ENCODE measurements at regions not wholly inside any gene's neighbourhood (a gene's known extent, or its start where the extent isn't known, plus 50 kb on each side); places are given as distances from the start of the nearest gene placed in this dataset.

DNA sequence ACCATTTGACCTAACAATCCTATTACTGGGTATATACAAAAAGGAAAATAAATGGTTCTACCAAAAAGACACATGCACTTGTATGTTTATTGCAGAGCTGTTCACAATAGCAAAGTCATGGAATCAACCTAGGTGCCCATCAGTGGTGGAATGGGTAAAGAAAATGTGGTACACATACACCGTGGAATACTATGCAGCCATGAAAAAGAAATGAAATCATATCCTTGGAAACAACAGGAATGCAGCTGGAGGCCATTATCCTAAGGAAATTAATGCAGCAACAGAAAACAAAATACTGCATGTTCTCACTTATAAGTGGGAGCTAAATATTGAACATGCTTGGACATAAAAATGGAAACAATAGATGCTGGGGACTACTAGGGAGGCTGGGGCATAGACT is 534.1 kb upstream of the SGCD start:
- H3K36me3 Mint-ChIP-seq, result peaks cover 25% of the 10 kb centered on the region
- no peak overlapping the region for H3K27ac Mint-ChIP-seq
- ATAC-seq, result no peak
- DNase-seq (ENCODE audit: low spot score), result no peak
- H3K9me3 Mint-ChIP-seq, result peaks cover 43% of the 10 kb centered on the region
- H3K4me1 Mint-ChIP-seq, result no peaks in the 10 kb centered on the region
- ChIA-PET POLR2A (no interaction called here), CTCF (no interaction called here)
- TF ChIP-seq ATF1 (CRISPR knock-in tag; IDR thresholded peaks at IDR 0.05) (no peak), NFYB (CRISPR knock-in tag; conservative IDR thresholded peaks at IDR 0.05; ENCODE audit: low read depth) (no peak), OVOL2 (CRISPR knock-in tag; IDR thresholded peaks at IDR 0.05; ENCODE audit: borderline replicate concordance) (no peak), CREM (CRISPR knock-in tag; IDR thresholded peaks at IDR 0.05) (no peak), HMGA2 (CRISPR knock-in tag; IDR thresholded peaks at IDR 0.05) (no peak)
- TF ChIP-seq, protein P1, sequence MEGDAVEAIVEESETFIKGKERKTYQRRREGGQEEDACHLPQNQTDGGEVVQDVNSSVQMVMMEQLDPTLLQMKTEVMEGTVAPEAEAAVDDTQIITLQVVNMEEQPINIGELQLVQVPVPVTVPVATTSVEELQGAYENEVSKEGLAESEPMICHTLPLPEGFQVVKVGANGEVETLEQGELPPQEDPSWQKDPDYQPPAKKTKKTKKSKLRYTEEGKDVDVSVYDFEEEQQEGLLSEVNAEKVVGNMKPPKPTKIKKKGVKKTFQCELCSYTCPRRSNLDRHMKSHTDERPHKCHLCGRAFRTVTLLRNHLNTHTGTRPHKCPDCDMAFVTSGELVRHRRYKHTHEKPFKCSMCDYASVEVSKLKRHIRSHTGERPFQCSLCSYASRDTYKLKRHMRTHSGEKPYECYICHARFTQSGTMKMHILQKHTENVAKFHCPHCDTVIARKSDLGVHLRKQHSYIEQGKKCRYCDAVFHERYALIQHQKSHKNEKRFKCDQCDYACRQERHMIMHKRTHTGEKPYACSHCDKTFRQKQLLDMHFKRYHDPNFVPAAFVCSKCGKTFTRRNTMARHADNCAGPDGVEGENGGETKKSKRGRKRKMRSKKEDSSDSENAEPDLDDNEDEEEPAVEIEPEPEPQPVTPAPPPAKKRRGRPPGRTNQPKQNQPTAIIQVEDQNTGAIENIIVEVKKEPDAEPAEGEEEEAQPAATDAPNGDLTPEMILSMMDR (IDR thresholded peaks at IDR 0.05), result no peak
- TF ChIP-seq, protein P2, sequence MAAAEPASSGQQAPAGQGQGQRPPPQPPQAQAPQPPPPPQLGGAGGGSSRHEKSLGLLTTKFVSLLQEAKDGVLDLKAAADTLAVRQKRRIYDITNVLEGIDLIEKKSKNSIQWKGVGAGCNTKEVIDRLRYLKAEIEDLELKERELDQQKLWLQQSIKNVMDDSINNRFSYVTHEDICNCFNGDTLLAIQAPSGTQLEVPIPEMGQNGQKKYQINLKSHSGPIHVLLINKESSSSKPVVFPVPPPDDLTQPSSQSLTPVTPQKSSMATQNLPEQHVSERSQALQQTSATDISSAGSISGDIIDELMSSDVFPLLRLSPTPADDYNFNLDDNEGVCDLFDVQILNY (CRISPR knock-in tag; IDR thresholded peaks at IDR 0.05), result no peak
- TF ChIP-seq, protein P3, sequence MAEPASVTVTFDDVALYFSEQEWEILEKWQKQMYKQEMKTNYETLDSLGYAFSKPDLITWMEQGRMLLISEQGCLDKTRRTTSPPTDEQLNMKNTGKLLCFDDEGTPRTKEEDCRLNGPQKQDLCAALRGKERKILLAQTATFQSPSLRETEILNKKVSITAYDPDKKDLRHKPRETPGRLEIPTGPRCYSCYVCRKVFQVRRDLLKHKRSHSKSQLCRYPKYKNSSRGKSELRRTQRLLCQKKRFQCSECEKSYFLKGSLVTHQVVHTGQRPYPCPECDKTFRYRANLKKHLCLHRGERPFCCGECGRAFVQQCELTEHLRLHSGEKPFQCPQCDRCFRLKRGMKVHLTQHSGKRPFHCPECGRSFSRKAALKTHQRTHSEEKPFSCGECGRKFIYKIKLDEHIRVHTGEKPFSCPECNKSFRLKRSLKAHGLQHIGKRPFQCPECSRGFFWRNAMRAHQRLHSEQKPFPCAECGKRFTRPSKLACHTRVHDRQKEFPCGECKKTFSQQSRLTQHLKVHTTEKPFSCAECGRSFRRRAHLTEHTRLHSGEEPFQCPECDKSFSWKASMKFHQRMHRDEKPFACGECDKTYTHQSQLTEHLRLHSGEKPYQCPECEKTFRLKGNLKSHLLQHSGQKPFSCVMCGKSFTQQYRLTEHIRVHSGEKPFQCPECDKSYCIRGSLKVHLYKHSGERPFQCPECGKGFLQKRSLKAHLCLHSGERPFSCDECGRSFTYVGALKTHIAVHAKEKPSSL (CRISPR knock-in tag; conservative IDR thresholded peaks at IDR 0.05), result no peak
- TF ChIP-seq, protein P4, sequence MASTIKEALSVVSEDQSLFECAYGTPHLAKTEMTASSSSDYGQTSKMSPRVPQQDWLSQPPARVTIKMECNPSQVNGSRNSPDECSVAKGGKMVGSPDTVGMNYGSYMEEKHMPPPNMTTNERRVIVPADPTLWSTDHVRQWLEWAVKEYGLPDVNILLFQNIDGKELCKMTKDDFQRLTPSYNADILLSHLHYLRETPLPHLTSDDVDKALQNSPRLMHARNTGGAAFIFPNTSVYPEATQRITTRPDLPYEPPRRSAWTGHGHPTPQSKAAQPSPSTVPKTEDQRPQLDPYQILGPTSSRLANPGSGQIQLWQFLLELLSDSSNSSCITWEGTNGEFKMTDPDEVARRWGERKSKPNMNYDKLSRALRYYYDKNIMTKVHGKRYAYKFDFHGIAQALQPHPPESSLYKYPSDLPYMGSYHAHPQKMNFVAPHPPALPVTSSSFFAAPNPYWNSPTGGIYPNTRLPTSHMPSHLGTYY (CRISPR knock-in tag; IDR thresholded peaks at IDR 0.05), result no peak
- no peak overlapping the region for H3K4me3 Mint-ChIP-seq
- H3K27me3 Mint-ChIP-seq (ENCODE audit: low read depth), result peaks cover 5% of the 10 kb centered on the region

DNA sequence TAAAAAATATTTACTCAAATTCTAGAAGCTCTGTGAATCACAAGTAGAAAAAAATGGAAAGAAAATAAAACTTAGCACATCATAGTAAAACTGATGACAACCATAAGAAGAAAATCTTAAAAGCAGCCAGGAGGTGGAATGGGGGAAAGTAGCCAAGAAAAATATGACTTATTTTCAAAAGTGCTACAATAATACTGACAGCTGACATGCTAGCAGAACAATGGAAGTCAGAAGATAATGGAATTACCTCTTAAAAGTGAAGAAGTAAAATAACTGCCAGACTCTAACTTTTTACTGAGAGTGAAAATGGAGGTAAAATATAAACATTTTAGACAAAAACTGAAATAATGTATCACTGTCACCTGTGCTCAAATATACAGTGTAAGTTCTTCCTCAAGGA is 532.2 kb upstream of the SGCD start:
- ChIA-PET POLR2A (no interaction called here), CTCF (no interaction called here)
- Mint-ChIP-seq H3K36me3 (peaks cover 25% of the 10 kb centered on the region), H3K27ac (no peak overlapping the region), H3K9me3 (peaks cover 43% of the 10 kb centered on the region), H3K27me3 (ENCODE audit: low read depth) (peaks cover 5% of the 10 kb centered on the region), H3K4me3 (no peak overlapping the region), H3K4me1 (no peaks in the 10 kb centered on the region)
- DNase-seq (ENCODE audit: low spot score) (no peak), ATAC-seq (no peak)
- TF ChIP-seq, protein P5, sequence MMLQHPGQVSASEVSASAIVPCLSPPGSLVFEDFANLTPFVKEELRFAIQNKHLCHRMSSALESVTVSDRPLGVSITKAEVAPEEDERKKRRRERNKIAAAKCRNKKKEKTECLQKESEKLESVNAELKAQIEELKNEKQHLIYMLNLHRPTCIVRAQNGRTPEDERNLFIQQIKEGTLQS (CRISPR knock-in tag; conservative IDR thresholded peaks at IDR 0.05), result no peak
- peak; percentile 99 for TF ChIP-seq ZNF317 (CRISPR knock-in tag; IDR thresholded peaks at IDR 0.05; ENCODE audit: borderline replicate concordance, low read depth)

DNA sequence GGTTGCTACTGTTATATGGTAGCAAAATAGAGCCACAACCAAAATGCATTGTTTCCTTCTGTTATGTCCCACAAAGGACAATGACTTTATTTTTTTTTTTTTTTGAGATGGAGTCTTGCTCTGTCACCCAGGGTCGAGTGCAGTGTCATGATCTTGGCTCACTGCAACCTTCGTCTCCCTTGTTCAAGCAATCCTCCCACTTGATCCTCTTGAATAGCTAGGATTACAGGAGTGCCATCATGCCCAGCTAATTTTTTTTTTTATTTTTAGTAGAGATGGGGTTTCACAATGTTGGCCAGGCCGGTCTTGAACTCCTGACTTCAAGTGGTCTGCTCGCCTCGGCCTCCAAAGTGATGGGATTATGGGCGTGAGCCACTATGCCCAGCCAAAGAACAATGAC is 527.7 kb upstream of the SGCD start:
- Mint-ChIP-seq H3K36me3 (peaks cover 9% of the 10 kb centered on the region), H3K9me3 (peaks cover 19% of the 10 kb centered on the region), H3K4me3 (no peak overlapping the region), H3K27ac (no peak overlapping the region), H3K27me3 (ENCODE audit: low read depth) (peaks cover 2% of the 10 kb centered on the region; the same call in 1 of the 2 replicates), H3K4me1 (no peaks in the 10 kb centered on the region)
- no peak for ATAC-seq
- CTCF ChIA-PET, result interaction anchor here (0.5 kb wide), 1 partner anchor 1148 kb away, joined by 4 read pairs; no protein-coding TSS in a partner anchor
- no peak for TF ChIP-seq ZNF396 (CRISPR knock-in tag; IDR thresholded peaks at IDR 0.05; ENCODE audit: borderline replicate concordance)
- no peak for TF ChIP-seq SOX15 (CRISPR knock-in tag; IDR thresholded peaks at IDR 0.05)
- TF ChIP-seq, protein P6, sequence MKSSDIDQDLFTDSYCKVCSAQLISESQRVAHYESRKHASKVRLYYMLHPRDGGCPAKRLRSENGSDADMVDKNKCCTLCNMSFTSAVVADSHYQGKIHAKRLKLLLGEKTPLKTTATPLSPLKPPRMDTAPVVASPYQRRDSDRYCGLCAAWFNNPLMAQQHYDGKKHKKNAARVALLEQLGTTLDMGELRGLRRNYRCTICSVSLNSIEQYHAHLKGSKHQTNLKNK (CRISPR knock-in tag; IDR thresholded peaks at IDR 0.05), result no peak
- no peak for DNase-seq (ENCODE audit: low spot score)
- POLR2A ChIA-PET, result no interaction called here
